GM03348 (cell line): ENCODE measurements at regions not wholly inside any gene's neighbourhood (a gene's known extent, or its start where the extent isn't known, plus 50 kb on each side); places are given as distances from the start of the nearest gene placed in this dataset.
"Not testable (repeated sequence)": the region's sequence is repeated elsewhere in the genome, so short reads cannot be mapped to it uniquely, and the experiment has no call there.

Source experiments
- DNase-seq: peaks from one replicate; pipeline ENCODE4 v3.0.0; 2012; ENCODE audit warnings: low spot score

- DNase-seq, result no peak
These were observed 427.6 kb downstream of the SPRY2 start for GRCh38 chr13:79913141-79913827.

GRCh38 chr13:79912403-79912802 lies 428.5 kb downstream of the SPRY2 start:
- no peak for DNase-seq

GRCh38 chr13:79910875-79911540 lies 429.9 kb downstream of the SPRY2 start:
- DNase-seq, result no peak

GRCh38 chr13:79909644-79910043 lies 428.7 kb downstream of the NDFIP2 start:
- no peak for DNase-seq

GRCh38 chr13:79908381-79908780 lies 427.4 kb downstream of the NDFIP2 start:
- DNase-seq, result no peak

- no peak for DNase-seq
These were observed 426.6 kb downstream of the NDFIP2 start for GRCh38 chr13:79907527-79907926.

GRCh38 chr13:79906345-79906744 lies 425.4 kb downstream of the NDFIP2 start:
- no peak for DNase-seq

- no peak for DNase-seq
These were observed 424.1 kb downstream of the NDFIP2 start for GRCh38 chr13:79905018-79905417.

- no peak for DNase-seq
These were observed 423.6 kb downstream of the NDFIP2 start for GRCh38 chr13:79904581-79904980.

GRCh38 chr13:79901336-79901735 lies 420.4 kb downstream of the NDFIP2 start:
- peak; percentile 28 for DNase-seq

- DNase-seq, result no peak
These were observed 419.4 kb downstream of the NDFIP2 start for GRCh38 chr13:79900356-79900755.

GRCh38 chr13:79898996-79899395 lies 418.0 kb downstream of the NDFIP2 start:
- DNase-seq, result no peak

GRCh38 chr13:79898202-79898826 lies 417.4 kb downstream of the NDFIP2 start:
- DNase-seq, result no peak

GRCh38 chr13:79896851-79897250 lies 415.9 kb downstream of the NDFIP2 start:
- no peak for DNase-seq

- DNase-seq, result no peak
These were observed 414.5 kb downstream of the NDFIP2 start for GRCh38 chr13:79895416-79895815.

GRCh38 chr13:79887278-79887677 lies 406.3 kb downstream of the NDFIP2 start:
- DNase-seq, result not testable (repeated sequence)

- DNase-seq, result no peak
These were observed 405.6 kb downstream of the NDFIP2 start for GRCh38 chr13:79886601-79887000.

- DNase-seq, result no peak
These were observed 403.9 kb downstream of the NDFIP2 start for GRCh38 chr13:79884890-79885289.

GRCh38 chr13:79883216-79883615 lies 402.3 kb downstream of the NDFIP2 start:
- DNase-seq, result no peak

- no peak for DNase-seq
These were observed 399.9 kb downstream of the NDFIP2 start for GRCh38 chr13:79880818-79881217.

- peak; percentile 24 for DNase-seq
These were observed 393.7 kb downstream of the NDFIP2 start for GRCh38 chr13:79874396-79875360.

GRCh38 chr13:79871594-79871993 lies 390.6 kb downstream of the NDFIP2 start:
- no peak for DNase-seq
